Activated T-helper 2 cell treated with anti-CD3 and anti-CD28 coated beads, Interferon-gamma antibody, Interleukin-2, Interleukin-4, amounts not matched to agents 10 μg/mL and 5 μg/mL and 100 μg/mL, durations not matched to agents 14 hours and 24 hours and 36 hours (primary cell): ENCODE measurements at regions not wholly inside any gene's neighbourhood (a gene's known extent, or its start where the extent isn't known, plus 50 kb on each side); places are given as distances from the start of the nearest gene placed in this dataset.
"Not testable (repeated sequence)": the region's sequence is repeated elsewhere in the genome, so short reads cannot be mapped to it uniquely, and the experiment has no call there.

Experiments used
- DNase-seq: peaks from one replicate; pipeline ENCODE4 v3.0.0; 2021; ENCODE audit warnings: low spot score
- H3K27ac Mint-ChIP-seq: one replicate; pipeline ENCODE4 v1.8.0; 2021; ENCODE audit warnings: mixed read lengths
- H3K27me3 Mint-ChIP-seq: one replicate; pipeline ENCODE4 v1.8.0; 2021; ENCODE audit warnings: low read depth, mixed read lengths
- H3K36me3 Mint-ChIP-seq: one replicate; pipeline ENCODE4 v1.8.0; 2021; ENCODE audit warnings: low read depth, mixed read lengths
- H3K4me1 Mint-ChIP-seq: one replicate; pipeline ENCODE4 v1.8.0; 2021; ENCODE audit warnings: low read depth, mixed read lengths
- H3K4me3 Mint-ChIP-seq: one replicate; pipeline ENCODE4 v1.8.0; 2021; ENCODE audit warnings: low read depth, mild to moderate bottlenecking, moderate library complexity, mixed read lengths
- H3K9me3 Mint-ChIP-seq: one replicate; pipeline ENCODE4 v1.8.0; 2021; ENCODE audit warnings: mixed read lengths
- intact Hi-C: fragments of 100-400 bp; cut with micrococcal nuclease; formaldehyde crosslinking; loops from one replicate; pipeline ENCODE4 v1.15.1; 2023

DNA sequence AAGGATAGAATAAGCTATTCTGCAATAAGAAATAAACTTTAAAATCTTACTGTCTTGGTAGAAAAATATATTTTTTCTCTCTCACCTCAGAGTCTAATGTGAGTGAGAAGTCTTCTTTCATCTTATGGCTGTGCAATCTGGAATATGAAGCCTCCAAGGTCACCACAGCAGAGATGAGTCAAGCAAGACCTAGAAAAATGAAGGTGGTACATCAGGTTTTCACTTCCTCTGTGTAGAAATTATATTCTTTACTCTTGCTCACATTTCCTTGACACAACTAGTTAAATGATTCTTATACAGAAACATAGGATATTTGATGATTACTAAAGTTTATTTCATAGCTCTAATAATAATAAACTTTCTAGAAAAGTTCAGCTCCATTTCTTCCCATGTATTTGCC lies 211.4 kb downstream of the CXXC4 start:
- no peak for DNase-seq
- H3K4me3 Mint-ChIP-seq = no peak overlapping the region
- H3K9me3 Mint-ChIP-seq = peaks cover 6% of the 10 kb centered on the region
- no peaks in the 10 kb centered on the region for H3K27me3 Mint-ChIP-seq
- intact Hi-C loops = no loop called here
- no peak overlapping the region for H3K27ac Mint-ChIP-seq
- H3K4me1 Mint-ChIP-seq = no peaks in the 10 kb centered on the region
- H3K36me3 Mint-ChIP-seq = no peaks in the 10 kb centered on the region

GRCh38 chr4:104279744-104280143 lies 214.9 kb downstream of the CXXC4 start:
- Mint-ChIP-seq H3K9me3 (peaks cover 7% of the 10 kb centered on the region), H3K36me3 (no peaks in the 10 kb centered on the region), H3K27ac (no peak overlapping the region), H3K27me3 (no peaks in the 10 kb centered on the region), H3K4me1 (no peaks in the 10 kb centered on the region), H3K4me3 (no peak overlapping the region)
- intact Hi-C loops = no loop called here
- no peak for DNase-seq

DNA sequence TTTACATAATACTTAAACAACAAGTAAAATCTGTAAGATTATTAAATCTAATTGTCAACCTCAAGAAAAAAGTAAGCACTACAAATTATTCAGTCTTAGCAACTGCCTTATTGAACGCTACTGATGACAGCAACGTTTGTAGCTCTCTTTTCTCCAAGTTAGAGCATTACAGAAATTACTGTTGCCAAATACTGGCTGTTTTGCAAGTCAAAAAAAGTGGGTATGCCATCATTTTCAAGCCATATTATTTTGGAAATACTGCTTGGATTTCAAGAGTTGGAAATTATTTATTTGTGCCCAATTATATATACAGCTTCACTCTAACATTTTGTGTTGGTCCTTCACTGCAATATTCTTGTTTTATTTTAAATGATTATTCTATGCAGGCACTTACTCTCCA lies 221.7 kb downstream of the CXXC4 start:
- Mint-ChIP-seq H3K4me3 (no peak overlapping the region), H3K27me3 (no peaks in the 10 kb centered on the region)
- intact Hi-C loops = no loop called here

GRCh38 chr4:104269603-104270002 lies 225.1 kb downstream of the CXXC4 start:
- intact Hi-C loops, H3K36me3 Mint-ChIP-seq, H3K4me3 Mint-ChIP-seq, DNase-seq, H3K27me3 Mint-ChIP-seq, H3K27ac Mint-ChIP-seq, H3K4me1 Mint-ChIP-seq: not testable (repeated sequence)
- peaks cover 16% of the 10 kb centered on the region for H3K9me3 Mint-ChIP-seq

More for the DNA sequence above, 221.7 kb downstream of the CXXC4 start:
- DNase-seq = no peak
- Mint-ChIP-seq H3K27ac (no peak overlapping the region), H3K36me3 (no peaks in the 10 kb centered on the region), H3K9me3 (peaks cover 23% of the 10 kb centered on the region), H3K4me1 (no peaks in the 10 kb centered on the region)

DNA sequence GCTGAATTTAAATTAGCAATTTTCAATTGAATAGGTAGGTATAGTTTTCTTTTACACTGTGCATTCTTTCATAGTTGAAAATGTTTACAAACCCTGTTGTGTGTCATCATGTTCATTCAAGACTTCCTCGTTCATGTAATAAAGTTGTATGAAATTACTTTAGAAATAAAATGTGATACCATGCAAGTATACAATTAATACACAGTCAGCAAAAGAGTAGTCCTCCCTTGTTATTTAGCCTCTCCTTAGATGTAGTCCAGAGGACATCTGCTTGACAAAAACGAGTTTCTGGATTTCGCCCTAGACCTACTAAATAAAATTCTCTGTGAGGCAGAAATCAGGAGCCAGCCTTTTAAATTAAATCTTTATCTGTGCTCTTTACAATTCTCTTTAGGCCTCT lies 231.6 kb downstream of the CXXC4 start:
- H3K4me3 Mint-ChIP-seq = no peak overlapping the region
- intact Hi-C loops = no loop called here
- no peak overlapping the region for H3K27ac Mint-ChIP-seq
- H3K36me3 Mint-ChIP-seq = no peaks in the 10 kb centered on the region
- H3K4me1 Mint-ChIP-seq = no peaks in the 10 kb centered on the region
- H3K27me3 Mint-ChIP-seq = no peaks in the 10 kb centered on the region
- H3K9me3 Mint-ChIP-seq = peaks cover 9% of the 10 kb centered on the region
- no peak for DNase-seq

- no peaks in the 10 kb centered on the region for H3K4me1 Mint-ChIP-seq
Observed at GRCh38 chr4:104262678-104263077, 232.0 kb downstream of the CXXC4 start.

DNA sequence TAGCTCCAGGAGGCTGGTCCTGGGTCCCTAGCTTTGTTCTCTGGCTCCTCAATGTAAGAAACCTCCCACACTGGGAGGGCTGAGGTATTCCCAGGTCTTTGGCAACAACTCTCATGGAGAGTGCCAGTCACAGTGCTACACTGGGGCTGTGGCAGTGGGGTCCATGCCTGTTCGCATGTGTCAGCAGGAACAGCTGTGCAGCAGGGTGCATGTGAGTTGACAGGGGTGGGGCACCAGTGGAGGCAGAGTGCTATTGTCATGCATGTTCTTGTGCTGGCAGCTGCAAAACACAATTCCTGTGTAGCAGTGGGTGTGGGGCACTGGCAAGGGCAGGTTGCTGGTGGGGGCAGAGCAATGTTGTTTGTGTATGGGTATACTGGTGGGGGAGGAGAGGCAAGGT lies 246.0 kb downstream of the CXXC4 start:
- Mint-ChIP-seq H3K36me3 (no peaks in the 10 kb centered on the region), H3K27ac (no peak overlapping the region), H3K4me1 (no peaks in the 10 kb centered on the region), H3K27me3 (no peaks in the 10 kb centered on the region), H3K9me3 (peaks cover 38% of the 10 kb centered on the region), H3K4me3 (no peak overlapping the region)
- intact Hi-C loops = no loop called here
- DNase-seq = no peak

More at GRCh38 chr4:104262678-104263077, 232.0 kb downstream of the CXXC4 start:
- intact Hi-C loops = no loop called here
- no peaks in the 10 kb centered on the region for H3K36me3 Mint-ChIP-seq
- no peak overlapping the region for H3K27ac Mint-ChIP-seq
- peaks cover 13% of the 10 kb centered on the region for H3K9me3 Mint-ChIP-seq
- no peaks in the 10 kb centered on the region for H3K27me3 Mint-ChIP-seq
- H3K4me3 Mint-ChIP-seq = no peak overlapping the region
- no peak for DNase-seq

- H3K27ac Mint-ChIP-seq = no peak overlapping the region
- intact Hi-C loops = no loop called here
- H3K9me3 Mint-ChIP-seq = peaks cover 7% of the 10 kb centered on the region
- no peak for DNase-seq
- no peaks in the 10 kb centered on the region for H3K36me3 Mint-ChIP-seq
- H3K4me3 Mint-ChIP-seq = no peak overlapping the region
- no peaks in the 10 kb centered on the region for H3K27me3 Mint-ChIP-seq
- H3K4me1 Mint-ChIP-seq = no peaks in the 10 kb centered on the region
Observed at GRCh38 chr4:104235967-104236366, 258.7 kb downstream of the CXXC4 start.

DNA sequence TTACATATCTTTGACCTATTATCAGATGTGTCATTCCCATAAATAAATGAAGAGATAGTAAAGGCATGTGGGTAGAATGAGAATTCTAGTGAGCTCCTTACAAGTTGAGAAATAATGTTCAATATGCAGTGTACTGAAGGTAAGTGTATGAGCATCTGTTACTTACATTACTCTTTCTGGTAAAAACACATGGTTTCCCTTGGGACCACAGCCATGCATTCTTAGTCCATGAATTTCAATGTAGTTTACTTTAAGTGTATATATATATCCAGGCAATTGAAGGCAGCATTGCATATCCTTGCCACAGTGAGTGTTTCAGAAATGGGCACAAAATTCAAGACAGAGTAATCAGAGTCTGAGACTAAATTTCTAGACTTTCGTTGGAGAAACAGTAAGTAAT lies 277.2 kb downstream of the CXXC4 start:
- Mint-ChIP-seq H3K9me3 (peaks cover 24% of the 10 kb centered on the region), H3K27ac (no peak overlapping the region), H3K36me3 (no peaks in the 10 kb centered on the region), H3K27me3 (no peaks in the 10 kb centered on the region), H3K4me3 (no peak overlapping the region), H3K4me1 (no peaks in the 10 kb centered on the region)
- intact Hi-C loops = no loop called here
- DNase-seq = no peak

- no peak overlapping the region for H3K27ac Mint-ChIP-seq
- no peak overlapping the region for H3K4me3 Mint-ChIP-seq
- no peaks in the 10 kb centered on the region for H3K36me3 Mint-ChIP-seq
- no peaks in the 10 kb centered on the region for H3K4me1 Mint-ChIP-seq
- intact Hi-C loops = no loop called here
- H3K27me3 Mint-ChIP-seq = no peaks in the 10 kb centered on the region
- no peak for DNase-seq
- peaks cover 21% of the 10 kb centered on the region for H3K9me3 Mint-ChIP-seq
Observed at GRCh38 chr4:104211657-104212056, 283.0 kb downstream of the CXXC4 start.

- Mint-ChIP-seq H3K9me3 (peaks cover 16% of the 10 kb centered on the region), H3K4me3 (no peak overlapping the region), H3K4me1 (no peaks in the 10 kb centered on the region), H3K27me3 (no peaks in the 10 kb centered on the region), H3K27ac (no peak overlapping the region), H3K36me3 (no peaks in the 10 kb centered on the region)
- intact Hi-C loops = no loop called here
- DNase-seq = no peak
Observed at GRCh38 chr4:104210420-104210819, 284.3 kb downstream of the CXXC4 start.

DNA sequence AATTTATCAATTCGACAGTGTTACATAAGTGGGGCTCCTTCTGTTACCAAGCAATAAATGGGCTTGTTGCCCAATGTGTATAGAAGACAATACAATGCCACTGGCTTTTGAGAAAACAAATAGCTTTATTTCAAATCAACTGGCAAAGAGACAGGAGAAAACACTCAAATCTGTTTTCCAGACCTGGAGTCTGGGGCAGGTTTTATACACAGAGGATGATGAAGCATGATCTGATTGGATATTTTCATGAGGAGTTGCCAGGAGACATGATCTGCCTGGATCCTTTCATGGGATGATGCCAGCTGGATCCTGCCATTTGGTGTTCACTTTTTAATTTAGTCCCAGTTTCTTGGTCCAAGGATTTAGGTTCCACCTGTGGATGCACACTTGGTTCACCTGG lies 287.9 kb downstream of the CXXC4 start:
- Mint-ChIP-seq H3K4me1 (no peaks in the 10 kb centered on the region), H3K4me3 (no peak overlapping the region)
- intact Hi-C loops = no loop called here

GRCh38 chr4:104205116-104205515 lies 289.6 kb downstream of the CXXC4 start:
- H3K36me3 Mint-ChIP-seq = no peaks in the 10 kb centered on the region
- H3K4me1 Mint-ChIP-seq = no peaks in the 10 kb centered on the region
- H3K9me3 Mint-ChIP-seq = peaks cover 36% of the 10 kb centered on the region
- no peaks in the 10 kb centered on the region for H3K27me3 Mint-ChIP-seq
- intact Hi-C loops = no loop called here
- DNase-seq = no peak
- no peak overlapping the region for H3K4me3 Mint-ChIP-seq
- H3K27ac Mint-ChIP-seq = no peak overlapping the region

More for the DNA sequence above, 287.9 kb downstream of the CXXC4 start:
- H3K27ac Mint-ChIP-seq = no peak overlapping the region
- no peaks in the 10 kb centered on the region for H3K27me3 Mint-ChIP-seq
- DNase-seq = no peak
- H3K9me3 Mint-ChIP-seq = peaks cover 28% of the 10 kb centered on the region
- no peaks in the 10 kb centered on the region for H3K36me3 Mint-ChIP-seq

DNA sequence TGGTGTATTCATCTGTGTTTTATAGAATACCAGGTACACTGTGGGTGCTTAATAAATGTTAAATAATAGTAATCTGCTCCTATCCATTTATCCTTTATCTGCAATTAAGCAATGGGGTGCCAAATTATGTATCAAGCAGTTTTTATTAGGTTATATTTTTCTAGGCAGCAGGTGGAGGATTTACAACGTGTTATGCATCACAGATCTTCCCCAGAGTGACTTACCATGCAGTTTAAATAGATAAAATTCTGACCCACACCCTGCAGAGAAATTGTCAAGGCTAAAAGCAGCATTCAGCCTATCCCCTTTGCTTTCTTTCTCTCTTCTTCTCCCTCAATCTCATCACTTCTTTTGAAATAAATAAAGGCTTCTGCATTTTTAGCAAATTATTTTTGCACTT lies 306.4 kb downstream of the CXXC4 start:
- peaks cover 14% of the 10 kb centered on the region for H3K9me3 Mint-ChIP-seq
- intact Hi-C loops = no loop called here
- H3K27ac Mint-ChIP-seq = no peak overlapping the region
- H3K4me3 Mint-ChIP-seq = no peak overlapping the region
- no peak for DNase-seq
- H3K27me3 Mint-ChIP-seq = no peaks in the 10 kb centered on the region
- no peaks in the 10 kb centered on the region for H3K4me1 Mint-ChIP-seq
- no peaks in the 10 kb centered on the region for H3K36me3 Mint-ChIP-seq
